ENCODE measurements at regions not wholly inside any gene's neighbourhood (a gene's known extent, or its start where the extent isn't known, plus 50 kb on each side); places are given as distances from the start of the nearest gene placed in this dataset.

DNA sequence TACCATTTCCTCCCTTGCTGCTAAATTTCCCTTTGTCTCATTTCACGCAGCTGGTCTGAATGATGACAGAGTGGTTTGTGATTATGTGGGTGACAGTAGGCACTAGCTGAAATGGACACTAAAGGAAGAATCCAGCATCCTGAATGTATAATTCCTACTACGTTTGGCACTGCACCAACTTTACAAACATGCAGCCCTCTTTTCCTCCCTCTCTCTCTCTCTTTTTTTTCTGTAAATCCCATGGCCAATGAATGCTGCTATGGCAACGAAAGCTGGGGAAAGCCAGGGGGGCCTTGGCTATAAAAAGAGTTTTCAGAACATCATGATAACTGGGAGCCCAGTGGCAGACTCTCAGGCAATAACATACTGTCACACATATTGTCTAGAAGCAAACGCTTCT, 367.2 kb upstream of the AGTR1 start:
- no peak for DNase-seq

DNA sequence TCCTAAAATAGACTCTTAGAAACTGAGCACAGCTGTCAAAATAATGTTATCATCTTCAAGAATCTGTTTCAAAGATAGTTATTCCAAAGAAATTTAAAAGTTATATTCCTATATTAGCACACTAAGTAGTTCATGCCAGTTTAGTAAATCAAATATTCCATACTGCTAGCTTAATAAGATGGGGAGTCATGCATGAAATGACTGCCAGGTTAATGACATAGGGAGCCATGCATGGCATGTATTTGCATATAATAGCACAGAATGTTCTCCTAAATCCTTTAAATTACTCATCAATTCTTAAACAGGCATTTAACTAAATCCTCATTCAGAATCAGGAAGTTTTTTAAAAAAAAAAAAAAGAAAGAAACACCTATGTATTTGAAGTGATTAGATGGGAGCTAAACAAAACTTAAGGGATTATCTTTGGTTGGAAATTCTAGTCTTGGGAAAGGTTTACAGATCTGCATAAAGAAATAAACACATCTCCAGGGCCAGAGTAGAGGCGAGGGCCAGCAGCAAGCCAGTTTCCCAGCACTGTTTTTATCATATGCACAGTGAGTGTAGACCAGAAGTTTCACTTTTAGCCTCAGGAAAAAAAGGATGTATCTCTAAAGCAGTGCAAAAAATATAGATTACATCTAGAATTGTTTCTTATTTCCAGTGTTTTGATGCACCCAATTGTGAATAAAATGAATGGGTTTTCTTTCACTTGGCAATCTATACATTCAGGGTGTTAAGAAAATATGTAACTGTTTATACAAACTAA, 366.4 kb upstream of the AGTR1 start:
- DNase-seq = no peak

DNA sequence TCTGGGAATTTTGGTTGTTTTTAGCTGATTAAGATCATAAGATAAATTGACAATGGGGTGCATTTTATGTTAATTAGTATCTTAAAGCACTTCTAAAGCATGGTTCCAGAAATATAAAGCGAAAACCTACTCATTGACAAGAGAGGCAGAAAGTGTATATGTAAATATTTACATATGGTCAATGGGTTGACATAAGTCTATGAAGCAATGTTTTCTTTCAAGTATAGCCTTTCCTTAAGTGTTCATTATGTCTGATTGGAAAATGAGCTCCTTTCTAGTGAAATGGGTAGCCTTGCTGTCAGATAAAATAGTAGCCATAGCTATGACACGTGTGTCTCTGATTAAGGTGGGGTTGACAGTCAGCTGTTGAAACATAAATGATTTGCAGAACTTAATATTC, 365.2 kb upstream of the AGTR1 start:
- DNase-seq = no peak

DNA sequence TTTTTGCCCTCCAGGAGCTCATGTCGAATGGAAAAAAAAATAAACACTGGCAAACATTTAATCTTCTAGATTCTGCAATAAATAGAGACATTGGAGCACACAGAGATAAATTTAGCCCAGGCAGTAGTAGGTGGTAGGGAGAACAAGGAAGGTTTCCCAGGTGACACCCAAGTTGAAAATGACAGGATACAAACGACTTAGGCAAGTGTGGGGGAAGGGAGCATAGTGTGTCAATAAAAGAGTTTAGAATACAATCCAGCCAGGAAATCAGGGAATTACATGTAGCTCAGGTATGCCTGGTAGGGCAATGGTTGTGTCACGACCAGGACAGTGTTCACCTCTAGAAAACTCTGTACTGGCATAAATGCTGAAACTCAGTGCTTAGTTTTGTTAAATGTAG, 364.6 kb upstream of the AGTR1 start:
- no peak for DNase-seq

DNA sequence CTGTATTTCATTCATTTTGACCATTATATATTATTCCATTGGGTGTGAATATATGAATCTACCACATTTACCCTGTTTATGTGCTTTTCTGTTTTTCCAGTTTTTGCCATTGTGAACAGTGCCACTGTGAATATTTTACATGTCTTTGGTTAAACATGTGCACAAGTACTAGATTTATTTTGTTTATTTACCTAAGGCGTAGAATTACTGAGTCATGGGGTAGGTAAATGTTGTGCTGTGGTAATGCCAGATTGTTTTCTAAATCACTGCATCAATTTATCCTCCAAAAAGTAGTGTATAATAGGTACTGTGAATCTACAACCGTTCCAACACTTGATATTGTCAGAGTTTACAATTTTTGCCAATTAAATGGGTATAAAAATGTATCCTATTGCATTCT, 362.1 kb upstream of the AGTR1 start:
- no peak for DNase-seq

DNA sequence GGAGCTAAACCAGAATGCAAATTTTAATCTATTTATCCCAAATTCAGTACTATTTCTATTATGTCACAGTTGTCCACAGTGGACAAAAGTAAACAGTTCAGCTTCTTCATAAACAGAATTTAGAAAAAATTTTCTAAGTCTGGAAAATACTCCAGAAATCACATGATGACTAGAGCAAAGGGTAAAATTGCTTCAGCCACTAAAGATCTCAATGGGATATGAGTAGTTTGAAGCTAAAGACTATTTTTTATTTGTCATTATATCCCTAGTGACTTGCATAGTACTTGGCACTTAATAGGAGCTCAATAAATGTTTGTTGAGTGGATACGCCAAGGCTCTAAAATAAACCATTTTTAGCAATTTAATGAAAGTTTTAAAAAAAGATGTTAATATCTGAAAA, 354.3 kb upstream of the AGTR1 start:
- DNase-seq = no peak

DNA sequence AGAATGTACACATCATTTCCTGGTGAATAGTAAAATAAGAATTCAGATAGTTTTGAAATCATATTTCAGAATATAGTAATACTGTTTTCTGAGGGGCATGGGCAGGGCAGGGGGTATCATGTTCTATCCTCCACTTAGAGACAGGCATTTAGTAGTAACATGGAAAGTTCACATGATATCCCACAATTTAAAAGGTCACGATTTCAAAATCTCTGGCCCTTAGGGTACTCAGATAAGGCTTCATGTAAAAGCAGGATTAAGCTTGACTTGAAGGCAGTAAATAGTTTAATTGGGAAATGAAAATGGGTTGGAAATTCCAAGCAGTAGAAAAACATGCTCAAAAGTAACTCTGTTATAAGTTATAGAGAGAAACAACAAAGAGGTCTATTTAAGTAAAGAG, 353.2 kb upstream of the AGTR1 start:
- no peak for DNase-seq

DNA sequence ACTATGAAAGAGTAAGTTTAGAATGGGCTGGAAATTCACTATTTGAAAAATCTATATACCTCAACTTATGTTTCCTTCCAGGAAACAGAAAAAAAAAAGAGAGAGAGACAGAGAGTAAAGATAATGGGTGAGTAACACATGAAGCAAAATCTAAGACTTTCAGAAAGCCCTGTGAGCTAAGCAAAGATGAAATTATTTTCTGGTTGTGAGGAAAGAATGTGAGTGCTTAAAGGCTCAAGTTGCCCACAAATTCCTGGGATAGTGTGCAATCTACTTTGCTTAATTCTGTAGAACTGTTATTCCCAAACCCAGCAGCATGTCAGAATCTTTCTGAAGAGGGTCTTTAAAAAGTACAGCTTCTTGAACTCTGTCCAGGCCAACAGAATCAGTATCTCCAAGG, 337.7 kb upstream of the AGTR1 start:
- no peak for DNase-seq

DNA sequence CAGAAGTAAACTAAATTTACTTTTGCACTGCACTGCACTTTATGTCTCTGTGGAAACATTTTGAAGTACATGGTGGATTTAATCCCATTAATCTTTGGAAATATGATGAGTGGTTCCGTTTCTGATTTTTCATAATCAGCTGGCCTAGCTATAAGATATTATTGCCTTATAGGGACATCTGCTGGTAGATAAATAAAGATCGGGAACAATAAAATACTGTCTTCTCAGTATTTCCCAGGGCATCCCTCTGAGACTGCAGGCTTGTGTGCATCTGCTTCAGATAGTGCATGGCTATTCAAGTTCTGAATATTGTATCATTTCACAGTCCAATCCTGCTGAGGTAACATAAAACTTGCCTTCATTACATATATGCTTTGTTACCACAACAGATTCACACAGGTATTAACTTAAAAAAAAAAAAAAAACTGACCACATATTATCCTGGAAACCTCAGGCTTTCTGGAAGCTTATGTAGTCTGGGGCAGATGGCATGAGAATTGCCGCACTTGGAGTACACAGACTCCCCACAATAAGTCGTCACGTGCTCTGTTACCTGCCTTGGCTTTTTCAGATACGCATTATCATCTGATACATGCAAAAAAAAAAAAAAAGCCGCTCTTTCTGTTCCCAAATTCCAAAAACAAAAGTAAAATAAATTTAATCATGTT, 330.8 kb upstream of the AGTR1 start:
- no peak for DNase-seq

DNA sequence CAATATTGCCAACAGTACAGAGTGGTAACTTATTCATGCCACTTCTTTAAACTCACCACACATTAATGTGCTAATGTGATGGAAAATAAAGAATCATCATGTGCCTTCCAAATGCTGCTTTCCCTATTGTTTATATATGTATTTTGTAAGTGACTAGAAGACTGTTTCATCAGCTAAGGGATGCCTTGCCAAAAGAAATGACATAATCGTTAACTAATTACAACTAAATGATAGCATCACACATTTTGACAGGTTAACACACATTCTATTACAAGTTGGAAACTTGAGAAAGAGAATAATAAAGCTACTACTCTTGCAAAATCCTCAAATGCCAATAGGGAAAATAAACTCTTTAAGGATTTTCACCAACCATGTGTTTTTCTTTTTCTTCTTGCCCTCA, 329.9 kb upstream of the AGTR1 start:
- no peak for DNase-seq

DNA sequence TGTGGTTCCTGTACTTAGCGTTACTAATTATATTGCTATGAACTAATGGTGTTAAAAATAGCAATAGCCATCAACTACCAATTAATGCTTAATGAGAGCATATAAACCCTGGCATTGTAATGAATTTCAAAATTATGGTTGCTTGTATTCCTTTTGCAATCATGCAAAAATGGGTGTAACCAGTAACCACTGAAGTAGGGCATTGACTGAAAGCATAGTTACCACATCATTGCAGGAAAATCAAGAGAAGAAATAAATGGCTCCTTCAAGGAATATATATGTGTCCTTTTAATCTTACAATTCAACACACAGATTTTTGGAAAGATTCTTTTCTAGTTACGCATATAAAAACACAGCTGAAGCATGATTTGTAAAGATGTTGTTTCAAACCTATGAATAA, 328.3 kb upstream of the AGTR1 start:
- DNase-seq = no peak

DNA sequence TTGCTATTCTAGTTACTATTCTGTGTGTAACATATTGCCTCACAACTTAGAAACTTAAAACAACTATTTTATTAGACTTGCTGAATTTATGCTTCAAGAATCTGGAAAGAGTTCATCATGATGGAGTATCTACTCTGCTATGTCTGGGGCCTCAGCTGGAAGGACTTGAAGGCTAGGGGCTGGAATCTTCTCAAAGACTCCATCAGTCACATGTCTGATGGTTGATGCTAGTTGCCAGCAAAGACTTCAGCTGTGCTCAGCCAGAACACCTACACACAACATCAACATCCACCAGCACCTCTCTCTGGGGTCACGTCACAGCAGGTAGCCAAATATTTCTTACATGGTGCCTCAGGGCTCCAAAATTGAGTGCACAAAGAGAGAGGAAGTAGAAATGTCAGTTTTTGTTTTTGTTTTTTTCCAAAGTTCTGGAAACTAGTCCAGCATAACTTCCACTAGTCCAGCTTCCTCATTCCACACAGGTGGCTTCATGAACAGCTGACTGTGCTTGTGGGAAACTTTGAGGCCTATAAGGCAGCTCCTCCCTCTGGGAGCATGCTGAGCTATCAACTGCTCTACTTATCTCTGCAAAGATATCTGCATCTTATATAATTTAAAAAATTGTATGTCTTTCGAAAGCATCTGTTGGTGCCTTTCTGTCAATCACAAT, 325.4 kb upstream of the AGTR1 start:
- no peak for DNase-seq

DNA sequence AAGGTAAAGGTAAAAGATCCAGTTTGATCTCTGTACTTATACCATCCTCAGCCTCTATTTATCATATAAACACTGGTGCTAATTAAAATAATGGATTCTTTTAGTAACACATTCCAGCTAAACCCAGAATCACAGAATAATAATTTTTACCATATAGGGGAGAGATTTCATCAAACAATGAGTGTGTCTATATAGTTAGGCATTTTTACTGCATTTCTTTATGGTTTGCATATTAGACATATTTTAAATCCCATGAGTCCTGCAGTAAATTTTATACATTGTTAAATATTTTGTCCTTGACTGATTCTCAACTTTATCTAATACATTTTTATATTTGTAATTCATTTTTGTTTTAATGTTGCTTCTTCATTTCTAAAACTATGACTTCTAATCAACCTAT, 323.7 kb upstream of the AGTR1 start:
- DNase-seq = no peak

DNA sequence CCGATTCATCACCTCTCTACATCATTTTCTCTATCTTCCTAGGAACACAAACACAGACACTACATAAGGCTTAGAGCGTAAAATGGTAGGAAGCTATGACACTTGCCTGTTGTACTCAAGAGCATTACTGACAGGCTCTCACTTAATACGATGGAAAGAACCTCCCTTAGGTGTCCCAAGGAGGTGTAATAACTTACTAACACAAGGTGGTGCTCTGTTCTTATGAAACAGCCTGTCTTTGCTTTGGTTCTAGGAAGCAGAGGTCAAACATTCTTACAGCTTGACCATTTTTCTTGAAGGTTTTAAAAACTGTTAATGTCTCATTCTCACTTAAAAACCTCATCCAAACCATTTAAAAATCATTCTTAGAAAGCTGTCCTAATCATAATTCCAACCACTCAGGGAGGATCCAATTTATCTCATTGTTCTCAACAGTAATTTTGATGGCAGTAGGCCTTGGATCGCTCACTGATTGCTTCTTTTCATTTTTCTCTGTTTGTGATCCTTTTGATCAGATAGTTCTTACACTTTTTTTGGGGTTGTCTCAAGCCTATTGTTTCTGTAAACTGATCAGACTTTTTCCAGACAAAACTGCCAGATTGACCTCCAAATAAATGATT, 317.8 kb upstream of the AGTR1 start:
- DNase-seq = no peak

DNA sequence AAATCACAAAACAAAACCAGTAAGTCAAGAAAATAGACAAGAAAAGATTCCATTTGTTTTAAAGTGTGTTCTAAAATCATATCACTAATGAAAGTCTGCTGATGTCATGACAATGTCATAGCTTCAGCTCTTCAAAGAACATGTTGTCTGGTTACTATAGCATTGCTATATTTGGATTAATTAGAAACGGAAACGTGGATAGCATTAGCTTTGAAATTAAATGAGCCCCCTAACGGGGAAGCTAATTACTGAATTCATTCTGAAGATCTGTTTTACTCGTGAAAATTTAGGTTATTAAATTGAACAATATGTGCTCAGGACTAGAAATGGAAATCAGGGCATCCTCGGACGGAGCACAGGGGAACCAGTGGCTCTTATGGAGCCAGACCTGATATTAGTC, 316.7 kb upstream of the AGTR1 start:
- DNase-seq = no peak

DNA sequence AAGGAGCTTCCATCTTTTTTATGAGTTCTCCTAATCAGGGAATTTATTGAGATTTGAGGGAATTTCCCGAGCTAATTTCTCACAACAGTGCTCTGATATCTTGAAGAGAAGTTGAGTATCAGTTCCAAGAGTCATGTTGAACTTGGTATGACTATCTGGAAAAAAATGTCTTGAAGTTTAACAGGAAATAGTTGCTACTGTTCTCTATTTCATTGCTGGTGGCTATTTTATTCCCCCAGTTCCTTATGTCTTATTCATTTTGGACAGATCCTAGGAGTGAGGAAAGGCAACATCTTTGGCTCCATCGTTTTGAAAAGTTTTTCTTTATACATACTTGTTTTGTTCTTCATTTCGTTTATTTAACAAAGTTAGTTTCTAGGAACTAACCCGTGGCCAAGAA, 307.8 kb upstream of the AGTR1 start:
- no peak for DNase-seq

DNA sequence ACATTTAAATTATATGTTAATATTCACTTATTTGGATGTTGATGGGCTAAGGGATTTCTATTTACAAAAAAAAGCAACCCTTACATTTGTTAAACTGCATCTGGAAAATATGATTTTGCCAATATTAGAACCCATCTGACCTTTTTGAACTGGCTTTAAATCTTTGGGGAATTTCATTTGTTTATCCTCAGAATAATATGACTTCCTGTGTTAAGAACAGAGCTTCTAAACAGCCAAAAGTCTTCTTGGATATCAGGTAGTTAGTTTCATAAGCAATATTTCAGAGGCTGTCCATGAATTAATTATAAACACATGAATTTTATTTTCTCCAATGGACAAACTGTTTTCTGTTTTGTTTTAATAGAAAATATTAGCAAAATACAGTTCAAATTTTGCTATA, 301.9 kb upstream of the AGTR1 start:
- DNase-seq = no peak

DNA sequence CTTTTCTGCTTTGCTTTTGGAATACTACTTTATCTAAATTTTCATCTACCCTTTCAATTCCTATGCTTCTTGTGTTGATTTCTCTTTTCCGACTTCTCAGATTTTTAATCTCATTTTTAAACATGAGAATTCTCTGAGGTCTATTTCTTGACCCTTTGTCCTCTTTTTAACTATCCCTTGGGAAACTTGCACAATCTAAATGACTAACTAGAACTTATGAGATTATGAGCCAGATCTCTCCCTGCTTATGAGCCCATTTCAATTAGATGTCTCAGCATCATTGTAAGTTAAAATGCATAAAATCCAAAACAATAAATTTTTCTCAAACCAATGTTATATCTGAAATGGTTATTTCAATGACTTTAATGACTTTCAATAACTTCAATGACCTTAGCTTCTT, 296.9 kb upstream of the AGTR1 start:
- no peak for DNase-seq

DNA sequence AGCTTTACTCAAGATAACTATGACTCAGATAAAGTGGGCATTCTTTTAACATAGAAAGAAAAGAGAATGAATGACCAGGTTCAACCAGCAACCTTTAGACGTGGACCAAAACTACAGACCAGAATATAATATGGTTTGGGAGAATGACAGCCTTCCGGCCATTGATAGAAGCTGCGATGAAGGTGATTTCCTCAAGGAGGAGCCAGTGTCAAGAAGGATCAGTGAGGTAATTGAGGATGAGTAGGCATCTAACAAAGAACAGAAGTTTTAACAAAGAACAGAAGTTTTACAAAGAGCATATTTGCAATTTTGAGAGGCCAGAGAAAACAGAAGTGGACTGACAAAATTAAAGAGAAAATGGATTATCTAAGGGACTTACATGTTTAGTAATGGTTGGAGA, 289.0 kb upstream of the AGTR1 start:
- DNase-seq = no peak

DNA sequence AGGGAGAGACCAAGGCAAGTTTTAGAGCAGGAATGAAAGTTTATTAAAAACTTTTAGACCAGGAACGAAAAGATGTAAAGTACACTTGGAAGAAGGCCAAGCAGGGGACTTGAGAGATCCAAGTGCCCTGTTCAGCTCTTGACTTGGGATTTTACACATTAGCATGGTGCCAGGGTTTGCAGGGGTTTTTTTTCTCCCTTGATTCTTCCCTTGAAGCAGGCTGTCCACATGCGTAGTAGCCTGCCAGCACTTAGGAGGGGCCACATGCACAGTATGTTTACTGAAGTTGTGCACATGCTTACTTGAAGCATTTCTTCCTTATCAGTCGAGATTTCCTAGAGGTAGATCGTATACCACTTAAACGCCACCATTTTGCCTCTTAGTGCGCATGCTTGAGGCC, 277.5 kb upstream of the AGTR1 start:
- no peak for DNase-seq

DNA sequence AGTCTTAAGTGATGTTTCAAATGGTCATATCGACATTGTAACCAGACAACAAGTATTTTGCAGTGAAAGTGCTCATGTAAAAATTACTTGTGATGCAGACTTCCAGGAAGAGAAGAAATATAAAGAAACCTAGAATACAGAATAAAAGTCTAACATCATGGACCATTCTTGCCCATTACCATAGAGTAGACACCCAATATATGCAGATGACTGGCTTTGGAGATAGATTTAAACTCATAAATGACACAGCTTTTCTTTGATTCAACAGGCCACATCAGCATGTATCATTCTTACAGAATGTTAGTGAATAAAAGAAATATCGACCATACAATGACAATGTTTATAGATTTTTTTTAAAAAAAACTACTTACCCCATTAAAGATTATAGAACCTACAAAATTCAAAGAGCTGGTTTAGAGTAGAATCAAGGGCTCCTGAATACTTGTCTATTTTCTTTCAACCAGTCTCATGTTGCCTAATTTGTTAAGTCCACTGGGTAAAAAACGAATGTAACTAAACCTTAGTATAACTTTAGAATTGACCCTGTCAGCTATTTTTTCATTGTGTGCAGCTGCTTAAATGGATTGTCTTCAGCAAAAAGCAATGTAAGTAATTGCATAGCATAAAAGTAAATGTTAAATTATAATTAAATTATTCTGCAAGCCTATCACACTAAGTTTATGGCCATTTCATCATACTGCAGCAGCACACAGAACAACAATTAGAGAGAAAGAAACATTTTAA, 268.7 kb upstream of the AGTR1 start:
- no peak for DNase-seq

DNA sequence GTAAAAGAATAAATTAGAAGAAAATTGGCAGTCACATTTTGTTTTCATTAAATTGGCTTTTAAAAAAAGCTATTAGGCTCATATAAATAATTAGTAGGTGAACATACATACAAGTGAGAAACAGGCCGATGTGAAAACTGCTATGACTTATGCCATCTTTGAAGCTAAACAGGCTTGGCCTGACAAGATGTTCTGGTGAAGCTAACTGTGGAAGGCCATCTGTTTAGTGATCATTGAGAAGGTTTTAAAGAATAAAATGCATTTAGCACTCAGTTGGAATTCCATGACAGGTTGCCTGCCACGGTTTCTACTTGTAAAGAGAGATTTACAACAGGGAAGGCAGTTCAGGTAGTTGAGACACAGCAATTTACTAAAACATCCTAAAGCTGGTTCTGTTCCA, 264.0 kb upstream of the AGTR1 start:
- DNase-seq = no peak

DNA sequence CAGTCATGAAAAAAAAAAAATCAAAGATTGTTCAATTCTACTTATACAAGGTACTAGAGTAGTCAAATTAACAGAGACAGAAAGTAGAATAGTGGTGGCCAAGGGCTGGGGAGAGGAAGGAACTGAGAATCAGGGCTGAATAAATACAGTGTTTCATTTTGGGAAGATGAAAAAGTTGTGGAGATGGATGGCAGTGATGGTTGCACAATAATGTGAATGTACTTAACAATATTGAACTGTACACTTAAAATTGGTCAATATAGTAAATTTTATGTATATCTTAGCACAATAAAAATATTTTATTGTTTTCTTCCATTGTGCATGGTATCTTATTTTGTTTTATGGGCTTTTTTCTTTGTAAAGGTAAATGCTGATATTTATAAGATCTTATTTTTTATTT, 262.2 kb upstream of the AGTR1 start:
- no peak for DNase-seq
